Activated naive CD4-positive, alpha-beta T cell treated with Interleukin-2 at 50 U/mL for 16 hours (primary cell): ENCODE measurements at regions not wholly inside any gene's neighbourhood (a gene's known extent, or its start where the extent isn't known, plus 50 kb on each side); places are given as distances from the start of the nearest gene placed in this dataset.
"Not testable (repeated sequence)": the region's sequence is repeated elsewhere in the genome, so short reads cannot be mapped to it uniquely, and the experiment has no call there.

Source experiments
- DNase-seq: peaks from one replicate; pipeline ENCODE4 v3.0.0-alpha.2; 2020

DNA sequence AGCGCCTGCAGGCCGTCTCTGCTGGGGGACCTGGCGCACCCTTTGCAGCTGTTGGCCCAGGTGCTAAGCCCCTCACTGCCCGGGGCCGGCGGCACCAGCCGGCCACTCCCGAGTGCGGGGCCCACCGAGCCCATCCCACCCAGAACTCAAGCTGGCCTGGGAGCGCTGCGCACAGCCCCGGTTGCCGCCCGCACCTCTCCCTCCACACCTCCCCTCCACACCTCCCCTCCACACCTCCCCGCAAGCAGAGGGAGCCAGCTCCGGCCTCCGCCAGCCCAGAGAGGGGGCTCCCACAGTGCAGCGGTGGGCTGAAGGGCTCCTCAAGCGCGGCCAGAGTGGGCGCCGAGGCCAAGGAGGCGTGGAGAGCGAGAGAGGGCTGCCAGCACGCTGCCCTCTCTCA, 177.8 kb upstream of the KAZN start:
- no peak for DNase-seq

DNA sequence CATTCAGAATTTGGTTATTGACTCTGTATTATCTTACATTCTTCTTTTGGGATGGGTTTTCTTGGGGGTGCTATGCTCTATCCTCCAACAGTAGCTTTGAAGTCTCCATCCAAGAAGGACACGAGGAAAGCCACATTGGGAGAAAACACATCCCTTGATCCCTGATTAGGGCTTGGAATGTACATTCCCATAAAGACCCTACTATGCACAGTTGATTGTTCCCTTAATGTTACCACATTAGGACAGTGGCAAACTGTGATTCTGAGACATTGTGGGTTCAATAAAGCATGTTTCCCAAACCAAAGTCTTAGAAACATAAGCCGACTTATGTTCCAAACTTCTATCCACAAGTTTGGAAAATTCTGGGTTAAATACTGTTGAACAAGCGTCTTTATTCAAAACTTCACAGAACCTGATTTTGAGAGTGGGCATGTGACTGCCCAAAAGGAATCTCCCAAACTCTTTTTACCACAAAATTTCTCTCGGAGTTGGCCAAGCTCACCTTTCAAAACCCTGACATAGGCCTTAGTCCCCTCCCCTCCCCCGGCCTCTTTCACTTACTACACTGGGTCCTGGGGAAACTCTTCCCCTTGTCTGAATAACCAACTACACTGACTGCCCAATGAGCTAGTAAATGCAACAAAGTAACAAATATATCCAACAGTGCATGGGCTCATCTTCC, 177.0 kb upstream of the KAZN start:
- DNase-seq, result no peak

DNA sequence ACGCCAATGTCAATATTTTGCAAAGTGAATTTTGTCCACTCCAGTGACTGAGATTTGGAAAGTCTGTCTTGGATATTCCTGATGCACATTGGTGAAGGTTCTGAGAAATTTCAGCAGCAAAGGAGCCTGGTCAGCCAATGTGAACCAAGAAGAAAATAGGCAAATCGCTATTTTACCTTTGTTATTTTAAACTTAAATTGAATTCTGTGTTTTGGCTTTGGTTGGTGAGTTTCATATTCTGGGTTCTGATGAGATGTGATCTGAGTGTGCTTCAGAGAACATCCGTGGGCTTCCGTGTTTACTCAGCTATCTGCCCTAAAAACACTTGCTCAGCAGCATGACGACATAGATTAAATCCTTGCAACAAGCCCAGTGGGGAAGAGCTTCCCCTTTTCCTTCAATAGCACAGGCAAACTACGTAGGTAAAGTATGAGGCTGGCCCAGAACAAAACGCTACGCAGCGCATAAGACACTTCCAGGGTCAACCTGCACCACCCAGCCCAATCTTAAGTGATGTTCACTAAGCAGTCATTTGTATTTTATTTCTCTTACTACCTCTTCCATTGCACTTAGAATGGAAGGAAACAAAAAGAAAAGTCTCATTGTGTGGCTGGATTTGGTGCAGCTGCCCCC, 176.4 kb upstream of the KAZN start:
- DNase-seq, result no peak

DNA sequence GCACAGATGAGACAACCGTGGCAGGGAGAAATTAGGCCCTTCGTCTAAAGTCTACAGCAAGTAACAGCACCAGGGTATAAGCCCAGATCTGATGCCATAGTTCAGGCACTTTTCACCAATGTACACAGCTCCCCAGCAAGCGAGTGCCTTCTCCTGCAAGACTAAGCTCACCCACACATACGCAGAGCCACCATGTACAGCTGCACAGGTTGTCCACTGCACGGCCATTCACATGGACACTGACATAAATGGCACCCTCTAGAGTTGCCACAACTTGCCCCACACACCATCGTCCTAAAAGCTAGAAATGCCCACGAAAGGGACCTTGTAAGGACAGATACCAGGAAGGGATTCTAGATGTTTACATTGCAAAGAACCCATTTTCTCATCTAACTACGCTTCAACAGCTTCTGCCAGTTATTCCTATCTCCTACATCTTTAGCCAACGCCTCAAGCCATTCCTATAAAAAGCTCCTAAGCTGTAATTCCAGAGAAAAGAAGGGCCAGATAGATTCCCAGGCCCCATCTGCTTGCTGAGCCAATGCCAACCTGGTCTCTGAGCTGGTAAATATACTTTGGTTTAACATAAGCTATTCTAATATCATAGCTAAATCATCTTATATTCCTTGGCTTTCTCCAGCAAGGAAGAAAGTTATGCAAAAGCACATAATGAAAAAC, 174.0 kb upstream of the KAZN start:
- DNase-seq, result no peak

DNA sequence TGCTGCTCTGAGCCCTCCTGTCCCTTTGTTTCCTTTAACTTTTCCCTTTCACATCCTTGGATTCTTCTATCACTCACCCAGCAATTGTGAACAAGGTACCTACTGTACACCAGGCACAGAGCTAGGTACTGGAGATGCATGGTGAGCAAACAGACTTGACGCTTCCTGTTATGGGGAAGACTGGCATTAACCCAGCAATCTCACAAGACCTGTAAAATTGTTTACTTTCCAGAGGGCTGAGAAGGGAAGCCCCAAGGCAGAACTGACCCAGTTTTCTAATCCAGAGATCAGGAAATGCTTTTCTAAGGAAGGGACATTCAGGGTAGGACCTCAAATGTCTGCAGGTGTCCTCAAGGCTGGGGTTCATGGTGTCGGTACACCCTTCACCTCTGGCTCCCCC, 171.6 kb upstream of the KAZN start:
- no peak for DNase-seq

DNA sequence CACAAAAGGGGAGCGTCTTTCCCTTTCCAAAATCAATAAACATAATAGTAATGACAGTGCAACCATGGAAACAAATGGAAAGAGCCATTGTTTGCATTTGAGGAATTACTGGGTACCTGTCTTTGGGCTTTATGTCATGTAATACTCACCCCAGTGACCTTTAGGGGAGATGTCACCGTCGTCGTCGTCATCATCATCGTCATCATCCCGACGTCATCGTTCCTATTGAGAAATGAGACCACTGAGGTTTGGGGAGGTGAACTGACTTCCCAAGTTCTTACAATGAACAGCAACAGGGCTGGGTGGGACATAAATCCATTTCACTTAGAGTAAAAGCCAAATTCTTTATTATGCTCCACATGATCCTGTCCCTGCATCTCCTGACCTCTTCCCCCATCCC, 168.9 kb upstream of the KAZN start:
- no peak for DNase-seq

DNA sequence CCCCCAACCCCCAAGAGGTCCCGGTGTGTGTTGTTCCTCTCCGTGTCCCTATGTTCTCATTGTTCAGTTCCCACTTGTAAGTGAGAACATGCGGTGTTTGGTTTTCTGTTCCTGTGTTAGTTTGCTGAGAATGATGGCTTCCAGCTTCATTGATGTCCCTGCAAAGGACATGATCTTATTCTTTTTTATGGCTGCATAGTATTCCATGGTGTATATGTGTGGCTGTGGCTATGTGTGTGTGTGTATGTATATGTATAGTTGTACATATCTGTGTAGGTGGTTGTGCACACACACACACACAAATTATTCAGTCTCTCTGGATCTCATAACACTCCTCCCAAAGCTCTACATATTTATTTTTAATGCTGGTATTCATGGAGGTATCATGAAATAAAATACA, 165.8 kb upstream of the KAZN start:
- not testable (repeated sequence) for DNase-seq

DNA sequence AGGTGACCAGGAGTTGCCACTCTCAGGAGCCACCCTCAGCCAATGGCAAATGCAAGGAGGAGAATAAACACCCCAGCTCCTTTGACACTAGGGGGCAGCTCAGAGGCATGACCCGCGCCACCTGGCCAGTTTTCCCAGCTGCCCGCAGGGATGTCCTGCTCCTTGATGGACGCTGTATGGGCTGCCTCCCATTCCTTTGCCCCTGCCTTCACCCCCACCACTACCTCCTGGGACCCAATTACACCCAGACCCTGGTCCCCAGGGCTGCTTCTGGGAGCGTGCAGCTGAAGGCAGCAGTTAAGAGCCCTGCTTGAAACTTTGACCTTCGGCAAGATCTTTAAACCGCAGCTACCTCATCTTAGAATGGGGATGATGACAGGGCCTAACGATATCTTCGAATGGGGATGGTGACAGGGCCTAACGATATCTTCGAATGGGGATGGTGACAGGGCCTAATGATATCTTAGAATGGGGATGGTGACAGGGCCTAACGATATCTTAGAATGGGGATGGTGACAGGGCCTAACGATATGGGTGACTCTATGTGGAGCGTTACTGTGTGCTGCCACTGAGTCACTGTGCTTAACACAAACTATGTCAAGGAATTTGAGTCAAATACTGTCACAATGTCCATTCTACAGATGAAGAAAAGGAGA, 163.0 kb upstream of the KAZN start:
- DNase-seq, result no peak

DNA sequence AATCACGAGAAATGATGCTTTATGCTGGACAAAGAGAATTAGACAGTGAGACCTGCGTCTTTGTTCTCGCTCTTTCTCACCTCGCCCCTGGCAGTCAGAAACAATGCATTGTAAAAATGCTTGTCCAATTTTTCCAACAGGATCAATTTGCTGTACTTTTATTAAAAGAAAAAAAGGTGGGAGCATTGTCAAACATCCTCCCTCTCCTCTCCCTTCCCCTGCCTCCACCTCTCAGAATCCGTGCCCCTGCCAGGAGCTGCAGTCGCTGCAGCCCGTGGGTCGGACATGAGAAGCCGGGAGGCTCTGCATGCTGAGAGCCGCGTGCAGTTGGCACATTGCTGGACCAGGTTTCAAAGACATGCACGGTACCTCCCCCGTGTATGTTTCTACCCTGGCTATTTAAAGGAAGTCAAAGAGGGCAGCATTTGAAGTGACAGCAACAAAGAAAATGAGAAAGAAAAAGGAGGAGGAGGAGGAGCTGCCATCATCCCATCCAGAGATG, 161.0 kb upstream of the KAZN start:
- DNase-seq, result no peak

DNA sequence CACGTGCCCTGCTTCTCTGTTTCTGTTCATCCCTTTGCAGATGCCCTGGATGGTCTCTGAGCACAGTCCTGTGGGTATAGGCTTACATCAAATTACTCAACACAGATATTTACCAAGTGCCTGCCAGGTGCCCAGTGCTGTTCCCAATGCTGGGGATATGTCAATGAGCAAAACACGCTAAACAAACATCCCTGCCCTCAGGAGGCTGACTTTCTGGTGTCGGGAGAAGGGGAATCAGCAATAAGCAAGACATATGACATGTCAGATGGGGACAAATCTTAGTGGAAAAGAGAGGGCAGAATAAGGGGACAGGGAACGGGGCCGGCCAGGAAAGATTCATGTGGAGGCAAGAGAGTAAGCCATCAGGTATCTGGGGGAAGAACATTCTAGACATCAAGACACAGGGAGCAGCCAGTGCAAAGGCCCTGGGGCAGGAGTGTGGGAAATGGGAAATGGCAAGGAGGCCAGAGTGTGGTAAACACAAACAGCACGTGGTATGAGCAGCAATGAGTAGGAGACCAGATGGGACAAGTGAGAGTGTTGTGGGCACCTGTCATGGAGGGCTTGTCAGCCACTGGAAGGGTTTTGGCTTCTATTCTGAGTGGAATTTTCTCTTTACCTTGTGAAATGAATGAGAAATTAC, 160.2 kb upstream of the KAZN start:
- no peak for DNase-seq

DNA sequence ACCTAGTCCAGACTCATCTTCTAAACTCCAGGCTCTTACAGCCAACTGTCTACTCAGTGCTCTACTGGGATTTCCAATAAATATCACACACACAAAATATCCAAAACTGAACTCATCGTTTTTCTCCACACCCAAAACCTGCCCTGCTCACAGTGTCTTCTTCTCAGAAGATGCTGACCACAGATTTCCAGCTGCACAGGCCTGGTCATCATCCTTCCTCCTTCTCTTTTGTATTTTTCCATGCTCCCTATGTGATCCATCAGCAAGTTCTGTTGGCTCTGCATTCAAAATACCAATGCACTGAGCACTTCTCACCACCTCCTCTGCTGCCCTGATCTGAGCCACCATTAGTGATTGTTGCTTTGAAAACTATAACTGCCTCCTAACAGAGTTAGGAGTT, 159.5 kb upstream of the KAZN start:
- no peak for DNase-seq

DNA sequence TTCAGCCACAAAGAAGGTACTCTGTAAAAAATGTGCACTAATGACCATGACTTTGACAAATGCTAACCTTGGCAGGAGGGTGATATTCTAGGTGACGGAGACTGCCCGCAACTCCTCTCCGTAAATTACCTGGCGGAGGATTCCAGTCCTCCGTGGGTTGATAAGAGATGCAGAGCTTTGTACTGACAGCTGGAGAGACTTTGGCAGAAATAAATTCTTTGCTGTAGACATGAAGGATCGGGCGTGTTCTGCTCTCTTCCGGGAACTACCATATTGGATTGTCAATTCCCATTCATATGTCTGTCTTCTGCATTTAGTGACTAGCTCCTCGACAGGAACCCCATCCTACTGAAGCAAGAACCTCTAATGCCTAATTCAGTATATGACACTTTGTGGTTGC, 158.3 kb upstream of the KAZN start:
- DNase-seq, result no peak

DNA sequence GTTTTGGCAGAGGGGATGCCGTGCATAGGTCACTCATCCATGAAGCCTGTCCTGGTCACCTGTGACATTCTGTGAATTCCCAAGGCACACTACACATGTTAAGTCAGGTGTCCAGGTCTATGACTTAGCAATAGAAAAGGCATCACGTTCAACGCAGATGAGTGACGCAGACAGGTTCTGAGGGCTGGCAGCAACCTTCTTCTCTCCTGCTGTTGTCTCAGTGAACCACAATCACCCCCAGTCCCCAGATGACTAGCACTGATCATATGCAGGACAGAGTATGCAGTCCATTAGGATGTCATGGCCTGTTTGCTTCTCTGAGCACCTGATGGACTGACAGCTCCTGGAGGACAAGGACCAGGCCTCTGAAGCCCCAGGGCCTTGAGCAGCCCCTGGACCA, 157.8 kb upstream of the KAZN start:
- no peak for DNase-seq

DNA sequence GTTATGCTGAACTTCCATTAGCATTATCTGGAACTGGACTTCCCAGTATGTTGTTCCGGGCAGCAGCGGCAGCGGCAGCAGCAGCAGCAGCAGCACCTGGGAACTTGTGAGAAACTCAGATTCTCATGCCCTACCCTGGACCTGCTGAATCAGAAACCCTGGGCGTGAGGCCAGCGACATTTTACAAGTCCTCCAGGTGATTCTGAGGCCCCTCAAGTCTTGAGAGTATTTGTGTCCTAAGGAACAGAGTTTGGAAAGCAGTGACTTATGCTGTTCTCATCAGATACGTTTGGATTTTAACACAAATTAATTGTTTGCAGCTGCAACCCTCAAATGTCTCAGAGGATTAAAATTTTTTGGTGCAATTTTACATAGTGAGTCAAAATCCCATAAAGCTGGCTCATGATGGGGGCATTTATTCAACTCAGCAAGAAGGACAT, 157.2 kb upstream of the KAZN start:
- no peak for DNase-seq

DNA sequence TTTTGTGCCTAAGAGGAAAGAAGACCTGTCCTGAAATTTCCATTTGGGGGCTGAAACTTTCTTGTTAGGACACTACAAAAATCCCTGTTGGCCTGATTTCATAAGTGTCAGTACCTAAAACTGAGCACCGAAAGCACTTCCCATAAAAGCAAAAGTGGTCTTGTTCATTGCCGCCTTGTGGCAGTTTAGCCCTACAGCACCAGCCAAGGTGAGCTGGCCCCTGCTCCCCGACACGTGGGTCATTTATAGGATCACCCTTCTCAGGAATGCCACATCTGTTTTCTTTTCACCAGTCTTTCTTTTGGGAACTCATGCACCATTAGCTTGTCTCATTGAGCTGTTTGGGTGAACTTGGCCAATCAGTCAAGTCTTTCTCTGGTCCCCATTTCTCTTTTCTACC, 155.8 kb upstream of the KAZN start:
- DNase-seq, result no peak

DNA sequence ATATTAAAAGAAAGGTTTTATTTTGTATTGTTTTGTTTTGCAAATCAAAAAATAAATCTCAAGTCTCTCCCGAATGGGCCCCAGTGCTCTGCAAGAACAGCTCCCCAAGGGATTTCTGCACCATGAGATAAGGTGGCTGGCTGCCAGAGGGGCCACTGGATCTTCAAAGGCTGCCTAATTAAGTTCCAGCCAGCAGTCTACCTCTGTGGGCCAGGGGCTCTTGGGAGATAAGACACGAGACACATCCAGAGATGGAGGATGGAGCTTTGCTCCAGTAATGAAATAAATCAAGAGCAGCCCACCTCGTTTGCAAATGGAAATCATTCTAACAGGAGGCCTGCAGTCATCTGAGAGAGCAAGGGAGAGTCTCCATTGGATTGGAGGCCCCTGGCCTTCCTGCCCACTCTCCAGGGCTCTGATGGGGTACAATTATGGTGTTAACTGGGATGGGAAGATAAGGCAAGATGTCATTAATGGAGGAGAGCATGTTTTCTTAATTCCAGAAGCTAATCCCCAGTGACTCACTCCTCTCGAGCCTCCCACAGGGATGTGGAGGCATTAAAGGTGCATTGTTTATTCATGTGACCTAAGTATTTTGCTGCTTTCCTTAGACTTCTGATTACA, 155.2 kb upstream of the KAZN start:
- DNase-seq, result no peak

DNA sequence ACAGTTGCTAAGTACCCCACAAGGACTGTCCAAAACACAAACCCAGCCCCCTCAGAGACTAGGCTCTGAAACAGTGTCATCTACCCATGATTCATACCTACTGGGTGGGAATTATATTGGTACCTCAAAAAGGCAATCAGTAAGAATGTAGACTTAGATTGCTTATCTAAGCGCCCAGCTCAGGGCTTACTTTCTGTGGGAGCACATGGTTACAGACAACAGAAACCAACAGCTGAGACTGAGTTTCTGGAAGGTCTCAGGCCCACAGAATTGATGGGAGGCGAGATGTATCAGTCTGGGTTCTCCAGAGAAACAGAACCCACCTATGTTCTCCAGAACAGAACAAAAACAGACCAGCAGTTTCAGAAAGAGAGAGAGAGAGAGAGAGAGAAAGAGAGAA, 147.3 kb upstream of the KAZN start:
- DNase-seq, result no peak

DNA sequence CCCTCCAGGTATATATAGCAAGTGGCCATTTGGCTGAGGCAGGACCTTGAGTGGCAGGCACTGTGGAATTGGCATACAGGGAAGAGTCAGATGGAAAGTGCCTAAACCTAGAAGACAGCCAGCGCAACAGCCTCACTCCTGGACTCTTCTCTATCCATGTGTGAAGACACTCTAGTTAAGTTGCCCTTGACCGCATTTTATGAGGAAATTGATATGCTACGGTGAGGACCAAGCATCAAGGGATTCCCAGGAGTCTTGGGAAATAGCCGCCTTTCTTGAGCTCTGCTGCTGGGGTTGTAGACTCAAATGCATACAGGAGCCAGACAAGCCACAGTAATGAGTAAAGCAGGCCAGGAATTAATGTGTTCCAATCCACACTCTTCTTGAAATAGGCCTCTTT, 145.9 kb upstream of the KAZN start:
- DNase-seq, result no peak

DNA sequence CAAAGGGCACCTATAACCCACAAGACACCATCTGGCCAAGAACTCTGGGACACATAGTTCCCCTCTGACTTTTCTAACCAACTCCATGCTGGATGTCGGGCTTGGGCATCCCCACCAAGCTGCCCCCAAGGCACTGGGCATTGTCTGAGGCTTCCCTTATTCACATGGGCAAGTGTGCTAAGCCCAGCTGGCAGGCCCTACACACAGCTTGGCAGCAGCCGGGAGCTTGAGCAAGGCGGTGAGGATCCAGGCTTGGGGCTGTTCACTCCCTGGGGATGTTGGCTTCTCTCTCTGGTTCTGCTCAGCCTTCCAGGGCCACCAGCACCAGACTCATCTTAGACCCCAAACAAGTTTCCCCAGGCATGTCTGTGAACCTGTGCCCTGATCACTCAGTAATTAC, 138.3 kb upstream of the KAZN start:
- no peak for DNase-seq

DNA sequence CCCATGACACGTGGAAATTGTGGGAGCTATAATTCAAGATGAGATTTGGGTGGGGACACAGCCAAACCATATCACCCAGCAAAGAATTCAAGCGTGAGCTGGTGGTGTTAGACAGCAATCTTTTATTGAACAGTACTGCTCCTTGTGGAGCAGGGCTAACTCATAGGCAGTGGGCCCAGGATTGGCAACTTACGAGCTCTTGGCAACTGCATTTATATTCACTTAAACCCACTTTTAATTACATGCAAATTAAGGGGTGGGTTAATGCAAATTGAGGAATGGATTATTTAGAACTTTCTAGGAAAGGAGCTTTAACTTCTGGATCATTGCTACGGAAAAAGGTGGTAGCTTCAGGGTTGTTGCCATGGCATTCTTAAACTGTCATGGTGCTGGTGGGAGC, 135.6 kb upstream of the KAZN start:
- no peak for DNase-seq

DNA sequence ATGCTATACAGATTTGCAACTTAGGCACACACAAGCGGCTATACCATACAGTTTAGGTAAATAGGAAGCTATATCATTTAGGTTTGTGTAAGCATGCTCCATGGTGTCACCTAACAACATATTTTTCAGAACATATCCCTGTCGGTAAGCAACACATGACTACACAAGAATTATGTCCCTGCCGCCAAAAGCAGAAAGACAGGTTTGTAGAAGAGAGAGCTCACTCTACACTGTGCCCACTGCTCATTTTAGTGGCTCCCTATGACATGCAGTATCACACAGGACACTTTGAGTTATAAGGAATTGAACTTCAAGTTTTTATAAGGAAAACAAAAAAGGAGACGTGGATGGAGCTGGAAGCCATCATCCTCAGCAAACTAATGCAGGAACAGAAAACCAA, 132.5 kb upstream of the KAZN start:
- no peak for DNase-seq

DNA sequence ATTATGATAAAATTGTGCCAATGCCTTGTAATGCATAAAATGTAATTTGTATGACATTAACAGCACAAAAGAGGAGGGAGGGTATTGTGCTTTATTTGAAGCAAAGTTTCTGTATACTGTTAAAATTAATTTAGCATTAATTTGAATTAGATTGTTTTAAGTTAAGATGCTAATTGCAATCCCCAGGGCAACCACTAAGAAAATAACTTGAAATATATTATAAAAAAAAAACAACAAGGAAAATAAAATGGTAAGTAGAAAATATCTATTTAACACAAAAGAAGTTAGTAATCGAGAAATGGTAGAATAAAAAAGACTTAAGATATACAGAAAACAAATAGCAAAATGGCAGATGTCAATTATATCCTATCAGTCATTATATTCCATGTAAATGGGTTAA, 131.4 kb upstream of the KAZN start:
- no peak for DNase-seq

DNA sequence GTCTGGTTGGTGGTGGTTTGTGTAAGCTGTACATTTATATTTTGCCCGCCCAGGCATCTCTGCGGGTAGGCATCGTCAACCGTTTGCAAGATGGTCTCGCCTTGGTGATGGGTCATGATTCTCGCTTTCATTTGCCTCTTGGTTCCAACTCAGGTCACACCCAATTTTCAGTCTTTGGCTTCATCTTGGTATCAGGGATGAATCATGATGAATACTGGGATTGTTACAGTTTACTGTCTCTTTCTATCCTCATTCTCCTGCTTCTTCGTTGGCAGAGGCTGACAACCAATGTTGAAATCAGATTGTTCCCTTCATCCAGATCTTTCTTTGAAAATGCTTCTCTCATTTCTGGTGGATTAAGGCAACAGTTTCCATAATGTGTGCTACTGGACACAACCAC, 129.7 kb upstream of the KAZN start:
- no peak for DNase-seq
